D721Med (cell line): ENCODE measurements at regions not wholly inside any gene's neighbourhood (a gene's known extent, or its start where the extent isn't known, plus 50 kb on each side); places are given as distances from the start of the nearest gene placed in this dataset.

Experiments used
- DNase-seq: peaks from one replicate; pipeline ENCODE4 v3.0.0; 2011; ENCODE audit warnings: low spot score; ENCODE audit not compliant: insufficient read length
- FAIRE-seq: peaks from 2 replicates; lab custom pipeline; 2011; peaks lifted over from hg19 to GRCh38; lab: Jason Lieb, UNC
- TF ChIP-seq, protein P1 (sequence below): IDR thresholded peaks from 2 replicates; pipeline ENCODE4 v1.5.1; 2012; ENCODE audit warnings: mild to moderate bottlenecking, control low read depth; ENCODE audit not compliant: insufficient read depth; ENCODE audit errors: missing control alignments

DNA sequence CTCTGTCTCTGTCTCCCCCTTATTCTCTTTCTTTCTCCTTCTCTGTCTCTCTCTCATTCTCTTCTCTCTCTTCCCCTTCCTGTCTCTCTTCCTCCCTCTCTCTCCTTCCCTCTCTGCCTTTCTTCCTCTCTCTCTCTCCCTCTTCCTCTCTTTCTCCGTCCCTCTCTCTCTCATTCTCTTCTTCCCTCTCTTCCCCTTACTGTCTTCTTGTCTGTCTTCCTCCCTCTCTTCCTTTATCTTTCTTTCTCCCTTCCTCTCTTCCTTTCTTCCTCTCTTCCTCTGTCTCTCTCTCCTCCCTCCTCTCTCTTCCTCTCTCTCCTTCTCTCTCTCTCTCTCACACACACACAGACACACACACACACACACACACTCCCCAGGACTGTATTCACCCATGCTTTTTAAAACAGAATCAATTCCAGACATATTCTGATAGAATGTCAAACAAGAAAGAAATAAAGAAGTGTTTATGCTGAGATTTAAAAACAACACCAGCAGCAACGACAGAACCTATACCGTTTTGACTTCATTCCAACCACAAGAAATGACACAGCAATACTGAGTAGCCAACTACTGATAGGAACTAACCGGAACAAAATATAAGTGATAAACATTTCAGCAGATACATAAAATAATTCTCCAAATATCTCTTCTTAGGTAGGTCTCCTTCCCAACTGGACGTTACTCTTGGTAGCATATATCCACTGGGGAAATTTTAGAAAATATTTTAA, 296.7 kb downstream of the ASMT start:
- TF ChIP-seq, protein P1, sequence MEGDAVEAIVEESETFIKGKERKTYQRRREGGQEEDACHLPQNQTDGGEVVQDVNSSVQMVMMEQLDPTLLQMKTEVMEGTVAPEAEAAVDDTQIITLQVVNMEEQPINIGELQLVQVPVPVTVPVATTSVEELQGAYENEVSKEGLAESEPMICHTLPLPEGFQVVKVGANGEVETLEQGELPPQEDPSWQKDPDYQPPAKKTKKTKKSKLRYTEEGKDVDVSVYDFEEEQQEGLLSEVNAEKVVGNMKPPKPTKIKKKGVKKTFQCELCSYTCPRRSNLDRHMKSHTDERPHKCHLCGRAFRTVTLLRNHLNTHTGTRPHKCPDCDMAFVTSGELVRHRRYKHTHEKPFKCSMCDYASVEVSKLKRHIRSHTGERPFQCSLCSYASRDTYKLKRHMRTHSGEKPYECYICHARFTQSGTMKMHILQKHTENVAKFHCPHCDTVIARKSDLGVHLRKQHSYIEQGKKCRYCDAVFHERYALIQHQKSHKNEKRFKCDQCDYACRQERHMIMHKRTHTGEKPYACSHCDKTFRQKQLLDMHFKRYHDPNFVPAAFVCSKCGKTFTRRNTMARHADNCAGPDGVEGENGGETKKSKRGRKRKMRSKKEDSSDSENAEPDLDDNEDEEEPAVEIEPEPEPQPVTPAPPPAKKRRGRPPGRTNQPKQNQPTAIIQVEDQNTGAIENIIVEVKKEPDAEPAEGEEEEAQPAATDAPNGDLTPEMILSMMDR: no peak
- no peak for DNase-seq
- FAIRE-seq: no peak

DNA sequence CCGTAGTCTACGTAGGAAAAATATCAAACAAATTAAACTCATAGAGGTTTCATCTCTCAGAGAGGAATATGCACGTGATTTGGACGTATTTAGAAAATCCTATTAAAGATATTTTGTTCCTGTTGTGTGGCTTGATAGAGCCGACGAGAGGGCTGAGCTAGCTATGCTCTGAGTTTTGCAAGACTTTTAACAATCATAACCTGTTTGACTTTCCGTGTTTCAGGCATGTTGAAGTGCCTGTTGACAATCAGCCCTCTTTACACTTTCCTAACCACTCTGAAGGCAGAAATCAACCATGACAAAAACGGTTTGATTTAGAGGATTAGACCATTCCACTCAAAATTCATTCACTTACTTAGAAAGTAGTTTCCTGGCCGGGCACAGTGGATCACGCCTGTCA, 297.3 kb downstream of the ASMT start:
- TF ChIP-seq, protein P1: no peak
- DNase-seq (no peak), FAIRE-seq (no peak)

DNA sequence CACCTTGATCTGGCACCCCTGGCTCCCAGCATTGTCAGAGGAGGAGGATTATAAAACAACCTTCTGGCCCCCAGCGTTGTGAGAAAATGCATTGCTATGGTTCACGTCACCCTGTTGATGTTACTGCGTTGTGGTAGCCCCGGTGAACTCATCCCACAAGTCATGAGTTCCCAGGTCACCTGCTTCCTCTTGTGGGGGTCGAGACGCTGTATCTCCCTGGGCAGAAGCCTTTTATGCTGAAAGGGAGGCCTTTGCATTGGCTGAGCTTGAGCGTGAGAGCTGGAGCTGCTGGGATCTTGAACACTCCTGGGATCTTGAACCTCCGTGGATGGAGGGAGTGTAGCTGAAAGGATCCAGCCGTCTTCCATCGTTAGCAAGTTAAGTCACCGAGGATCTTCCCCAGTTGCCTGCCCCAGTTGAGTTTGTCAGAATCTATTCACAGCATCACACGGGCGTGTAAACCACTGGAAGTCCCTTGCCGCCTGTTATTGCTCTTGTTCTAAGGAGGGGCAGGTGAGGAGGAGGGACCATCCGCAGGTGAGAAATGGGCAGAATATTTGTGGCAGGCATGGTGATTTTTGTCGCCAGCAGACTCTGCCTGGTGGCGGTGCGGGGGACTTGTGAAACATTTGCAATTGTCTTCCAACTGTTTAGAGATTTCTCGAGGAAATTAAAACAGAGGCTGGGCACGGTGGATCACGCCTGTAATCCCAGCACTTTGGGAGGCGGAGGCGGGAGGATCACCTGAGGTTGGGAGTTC, 299.9 kb downstream of the ASMT start:
- TF ChIP-seq, protein P1: no peak
- FAIRE-seq (no peak), DNase-seq (no peak)

DNA sequence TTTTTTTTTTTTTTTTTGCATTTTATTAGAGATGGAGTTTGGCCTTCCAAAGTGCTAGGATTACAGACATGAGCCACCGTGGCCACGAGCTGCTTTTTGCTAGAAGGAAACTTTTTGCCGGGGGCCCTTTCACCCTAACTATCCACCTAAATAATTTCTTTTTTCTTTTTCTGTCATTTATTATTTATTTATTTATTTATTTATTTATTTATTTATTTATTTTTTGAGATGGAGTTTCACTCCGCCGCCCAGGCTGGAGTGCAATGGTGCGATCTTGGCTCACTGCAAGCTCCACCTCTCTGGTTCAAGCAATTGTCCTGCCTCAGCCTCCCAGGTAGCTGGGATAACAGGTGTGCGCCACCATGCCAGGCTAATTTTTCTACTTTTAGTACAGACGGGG, 303.9 kb downstream of the ASMT start:
- no peak for FAIRE-seq

DNA sequence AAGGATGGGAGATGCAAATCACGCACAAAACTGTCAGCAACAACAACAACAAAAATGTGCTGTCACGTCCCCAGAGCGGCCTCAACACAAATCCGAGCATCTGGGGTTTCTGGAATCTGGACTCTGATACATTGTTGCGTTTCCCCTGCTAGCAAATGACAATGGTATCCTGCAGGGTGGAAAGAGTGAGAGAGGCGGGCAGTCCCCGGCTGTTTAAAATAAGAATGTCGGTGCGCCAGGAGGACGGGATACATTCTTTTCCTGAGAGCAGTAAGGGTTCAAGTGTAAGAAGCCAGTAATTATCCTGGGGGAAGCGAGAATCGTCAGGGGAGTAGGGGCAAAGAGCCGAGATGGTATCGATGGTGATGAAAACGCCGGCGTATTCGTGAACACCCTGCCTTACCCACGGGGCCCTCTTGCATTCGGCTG, 310.2 kb downstream of the ASMT start:
- no peak for FAIRE-seq
- no peak for DNase-seq
- TF ChIP-seq, protein P1: no peak

More for the DNA sequence above, 303.9 kb downstream of the ASMT start:
- no peak for DNase-seq
- TF ChIP-seq, protein P1: no peak

DNA sequence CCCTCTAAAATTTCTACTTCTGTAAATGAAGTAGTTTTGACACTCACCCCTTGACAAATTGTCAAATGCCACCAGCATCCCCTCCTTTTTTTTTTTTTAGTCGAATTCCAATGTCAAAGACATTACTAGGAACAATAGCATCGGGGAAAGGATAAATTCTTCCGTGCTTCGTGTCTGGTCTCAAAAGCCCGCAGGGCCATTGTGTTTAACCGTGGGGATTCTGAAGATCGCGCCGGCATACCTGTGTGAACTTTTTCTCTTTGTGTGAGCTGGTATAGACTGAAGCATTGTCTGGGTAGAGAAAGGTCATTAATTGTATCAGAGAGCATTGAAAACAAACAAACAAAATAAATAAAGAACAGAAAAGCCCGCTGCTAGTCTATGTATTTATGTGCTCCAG, 313.9 kb downstream of the ASMT start:
- FAIRE-seq: no peak
- TF ChIP-seq, protein P1: no peak
- DNase-seq: no peak

DNA sequence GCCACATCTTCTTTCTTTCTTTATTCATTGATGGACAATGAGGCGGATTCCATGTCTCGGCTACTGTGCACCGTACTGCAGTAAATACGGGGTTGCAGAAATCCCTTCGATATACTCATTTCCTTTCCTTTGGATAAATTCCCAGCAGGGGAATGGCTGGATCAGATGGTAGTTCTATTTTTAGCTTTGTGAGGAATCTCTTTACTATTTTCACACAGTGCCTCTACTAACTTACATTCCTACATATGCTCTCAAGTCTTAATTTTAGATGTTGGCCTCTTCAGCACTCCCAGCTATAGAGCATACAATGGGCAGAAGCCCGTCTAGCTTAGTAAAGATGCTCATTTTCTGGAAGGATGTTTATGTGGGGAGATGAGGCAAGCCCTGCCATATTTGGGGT, 317.4 kb downstream of the ASMT start:
- TF ChIP-seq, protein P1: no peak
- FAIRE-seq (no peak), DNase-seq (no peak)
